ENCODE measurements at regions not wholly inside any gene's neighbourhood (a gene's known extent, or its start where the extent isn't known, plus 50 kb on each side); places are given as distances from the start of the nearest gene placed in this dataset.
"Not testable (repeated sequence)": the region's sequence is repeated elsewhere in the genome, so short reads cannot be mapped to it uniquely, and the experiment has no call there.

GRCh38 chr7:46099076-46099475 lies 178.0 kb upstream of the IGFBP3 start:
- H3K27me3 ChIP-seq, result no peaks in the 10 kb centered on the region
- no peak overlapping the region for H3K4me3 ChIP-seq (replicated peaks in 1 of 3)
- no peaks in the 10 kb centered on the region for H3K4me1 ChIP-seq
- DNase-seq, result no peak
- intact Hi-C loops (cut with DNase I), result no loop called here
- WGBS, 2 donors, result 36 to 38% methylated on average over 1 of the region's 1 CpG
- H3K9me3 ChIP-seq, result no peaks in the 10 kb centered on the region
- H3K36me3 ChIP-seq, result no peaks in the 10 kb centered on the region
- H3K27ac ChIP-seq, result no peak overlapping the region
- TF ChIP-seq, protein P1, sequence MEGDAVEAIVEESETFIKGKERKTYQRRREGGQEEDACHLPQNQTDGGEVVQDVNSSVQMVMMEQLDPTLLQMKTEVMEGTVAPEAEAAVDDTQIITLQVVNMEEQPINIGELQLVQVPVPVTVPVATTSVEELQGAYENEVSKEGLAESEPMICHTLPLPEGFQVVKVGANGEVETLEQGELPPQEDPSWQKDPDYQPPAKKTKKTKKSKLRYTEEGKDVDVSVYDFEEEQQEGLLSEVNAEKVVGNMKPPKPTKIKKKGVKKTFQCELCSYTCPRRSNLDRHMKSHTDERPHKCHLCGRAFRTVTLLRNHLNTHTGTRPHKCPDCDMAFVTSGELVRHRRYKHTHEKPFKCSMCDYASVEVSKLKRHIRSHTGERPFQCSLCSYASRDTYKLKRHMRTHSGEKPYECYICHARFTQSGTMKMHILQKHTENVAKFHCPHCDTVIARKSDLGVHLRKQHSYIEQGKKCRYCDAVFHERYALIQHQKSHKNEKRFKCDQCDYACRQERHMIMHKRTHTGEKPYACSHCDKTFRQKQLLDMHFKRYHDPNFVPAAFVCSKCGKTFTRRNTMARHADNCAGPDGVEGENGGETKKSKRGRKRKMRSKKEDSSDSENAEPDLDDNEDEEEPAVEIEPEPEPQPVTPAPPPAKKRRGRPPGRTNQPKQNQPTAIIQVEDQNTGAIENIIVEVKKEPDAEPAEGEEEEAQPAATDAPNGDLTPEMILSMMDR (IDR thresholded peaks at IDR 0.05), result no peak
- TF ChIP-seq POLR2A (IDR thresholded peaks at IDR 0.05), result no peak

GRCh38 chr7:46091071-46091470 lies 170.0 kb upstream of the IGFBP3 start:
- no peaks in the 10 kb centered on the region for H3K36me3 ChIP-seq
- TF ChIP-seq POLR2A (IDR thresholded peaks at IDR 0.05), result no peak
- TF ChIP-seq, protein P1 (IDR thresholded peaks at IDR 0.05), result no peak
- intact Hi-C loops (cut with DNase I), result no loop called here
- no peak overlapping the region for H3K4me3 ChIP-seq (replicated peaks in 1 of 3)
- no peaks in the 10 kb centered on the region for H3K4me1 ChIP-seq
- 75 to 79% methylated on average over 1 of the region's 1 CpG for WGBS, 2 donors
- DNase-seq, result no peak
- H3K27me3 ChIP-seq, result no peaks in the 10 kb centered on the region
- H3K27ac ChIP-seq, result no peak overlapping the region
- H3K9me3 ChIP-seq, result no peaks in the 10 kb centered on the region

GRCh38 chr7:46089281-46089680 lies 168.2 kb upstream of the IGFBP3 start:
- intact Hi-C loops (cut with DNase I), result no loop called here
- no peak for DNase-seq
- Histone ChIP-seq H3K4me1 (no peaks in the 10 kb centered on the region), H3K4me3 (replicated peaks in 1 of 3) (no peak overlapping the region), H3K27ac (no peak overlapping the region), H3K27me3 (no peaks in the 10 kb centered on the region), H3K9me3 (no peaks in the 10 kb centered on the region), H3K36me3 (no peaks in the 10 kb centered on the region)
- WGBS, 2 donors, result 98 to 99% methylated on average over 1 of the region's 1 CpG
- TF ChIP-seq POLR2A (IDR thresholded peaks at IDR 0.05), result no peak
- TF ChIP-seq, protein P1 (IDR thresholded peaks at IDR 0.05), result no peak

DNA sequence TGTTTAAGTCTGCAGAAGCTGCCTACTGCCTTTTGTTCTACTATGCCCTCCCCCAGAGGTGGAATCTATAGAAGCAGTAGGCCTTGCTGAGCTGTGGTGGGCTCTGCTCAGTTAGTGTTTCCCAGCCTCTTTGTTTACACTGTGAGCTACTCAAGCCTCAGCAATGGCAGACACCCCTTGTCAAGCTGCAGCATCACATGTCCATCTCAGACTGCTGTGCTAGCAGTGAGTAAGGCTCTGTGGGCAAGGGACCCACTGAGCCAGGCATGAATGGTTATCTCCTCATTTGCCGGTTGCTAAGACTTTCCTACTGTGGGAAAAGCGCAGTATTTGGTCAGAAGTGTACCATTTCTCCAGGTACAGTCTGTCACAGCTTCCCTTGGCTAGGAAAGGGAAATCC lies 167.4 kb upstream of the IGFBP3 start:
- H3K36me3 ChIP-seq; intact Hi-C loops (cut with DNase I); H3K27me3 ChIP-seq; H3K4me3 ChIP-seq (replicated peaks in 1 of 3); H3K4me1 ChIP-seq; H3K9me3 ChIP-seq; DNase-seq; H3K27ac ChIP-seq: not testable (repeated sequence)
- 100% methylated on average over 2 of the region's 2 CpGs for WGBS, 2 donors

- intact Hi-C loops (cut with DNase I), result no loop called here
- H3K4me1 ChIP-seq, result no peaks in the 10 kb centered on the region
- TF ChIP-seq POLR2A (IDR thresholded peaks at IDR 0.05), result no peak
- TF ChIP-seq, protein P1 (IDR thresholded peaks at IDR 0.05), result no peak
- H3K27me3 ChIP-seq, result no peaks in the 10 kb centered on the region
- H3K4me3 ChIP-seq (replicated peaks in 1 of 3), result no peak overlapping the region
- no peaks in the 10 kb centered on the region for H3K9me3 ChIP-seq
- WGBS, 2 donors, result 93 to 97% methylated on average over 4 of the region's 4 CpGs
- no peaks in the 10 kb centered on the region for H3K36me3 ChIP-seq
- H3K27ac ChIP-seq, result no peak overlapping the region
- DNase-seq, result no peak
Observed at GRCh38 chr7:46080595-46081159, 159.6 kb upstream of the IGFBP3 start.

DNA sequence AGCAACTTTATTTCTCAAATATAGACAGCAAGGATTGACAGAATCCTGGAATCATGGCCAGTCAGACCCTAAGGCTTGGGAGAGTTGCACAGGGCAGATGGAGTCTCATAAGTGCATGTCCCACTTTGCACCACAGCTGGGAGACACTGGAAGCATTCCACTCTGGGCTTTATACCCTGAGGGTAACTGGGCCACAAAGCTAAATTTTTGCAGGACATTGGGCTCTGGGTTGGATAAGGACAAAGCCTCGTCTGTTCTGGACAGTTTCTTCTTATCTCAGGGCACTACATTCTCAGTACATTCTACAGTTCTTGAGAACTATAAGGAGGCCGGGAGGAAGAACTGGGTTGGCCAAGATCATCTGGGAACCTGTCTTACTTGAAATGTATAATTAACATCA lies 158.3 kb upstream of the IGFBP3 start:
- intact Hi-C loops (cut with DNase I), result no loop called here
- 79 to 83% methylated on average over 2 of the region's 2 CpGs for WGBS, 2 donors
- H3K36me3 ChIP-seq, result no peaks in the 10 kb centered on the region
- no peaks in the 10 kb centered on the region for H3K4me1 ChIP-seq
- H3K27me3 ChIP-seq, result no peaks in the 10 kb centered on the region
- TF ChIP-seq, protein P1 (IDR thresholded peaks at IDR 0.05), result no peak
- no peak for TF ChIP-seq POLR2A (IDR thresholded peaks at IDR 0.05)
- H3K4me3 ChIP-seq (replicated peaks in 1 of 3), result no peak overlapping the region
- H3K9me3 ChIP-seq, result no peaks in the 10 kb centered on the region
- no peak overlapping the region for H3K27ac ChIP-seq
- DNase-seq, result no peak

All from thyroid gland (tissue), 4 donors.